ENCODE measurements at regions not wholly inside any gene's neighbourhood (a gene's known extent, or its start where the extent isn't known, plus 50 kb on each side); places are given as distances from the start of the nearest gene placed in this dataset.

GRCh38 chr14:87449016-87449415, 544.0 kb downstream of the GALC start:
- no peaks in the 10 kb centered on the region for H3K36me3 ChIP-seq (replicated peaks in 1 of 2; ENCODE audit: control insufficient read depth in 1 of 2, insufficient read depth in 2 of 2, low read length in 2 of 2)
- FAIRE-seq (no peak), ATAC-seq (no peak), DNase-seq (ENCODE audit: low spot score) (no peak)
- no peaks in the 10 kb centered on the region for H4K20me1 ChIP-seq (ENCODE audit: insufficient read depth, low read length)
- TF ChIP-seq ZBTB44 (CRISPR knock-in tag; IDR thresholded peaks at IDR 0.05), result no peak
- TF ChIP-seq U2AF2 (IDR thresholded peaks at IDR 0.05; ENCODE audit: low read depth, low read length), result no peak
- no peak for TF ChIP-seq ZNF552 (CRISPR knock-in tag; IDR thresholded peaks at IDR 0.05; ENCODE audit: borderline replicate concordance)
- no peak for TF ChIP-seq KMT2A (CRISPR knock-in tag; IDR thresholded peaks at IDR 0.05)
- TF ChIP-seq WIZ (CRISPR knock-in tag; IDR thresholded peaks at IDR 0.05), result no peak
- TF ChIP-seq SNAPC5 (CRISPR knock-in tag; IDR thresholded peaks at IDR 0.05; ENCODE audit: borderline replicate concordance), result no peak
- no peak for TF ChIP-seq PREB (CRISPR knock-in tag; IDR thresholded peaks at IDR 0.05)
- TF ChIP-seq HNRNPH1 (optimal IDR thresholded peaks at IDR 0.05; ENCODE audit: low read depth, low read length), result no peak
- no peak for TF ChIP-seq KLF15 (CRISPR knock-in tag; IDR thresholded peaks at IDR 0.05; ENCODE audit: borderline replicate concordance)
- no peak for TF ChIP-seq ZNF800 (CRISPR knock-in tag; IDR thresholded peaks at IDR 0.05)
- TF ChIP-seq STAT5B (CRISPR knock-in tag; IDR thresholded peaks at IDR 0.05), result no peak
- no peak for TF ChIP-seq KDM3A (CRISPR knock-in tag; IDR thresholded peaks at IDR 0.05; ENCODE audit: low read depth)
- no peak for TF ChIP-seq EZH2 (conservative IDR thresholded peaks at IDR 0.05; ENCODE audit: low read depth, low read length)
- no peak for TF ChIP-seq ZSCAN22 (CRISPR knock-in tag; IDR thresholded peaks at IDR 0.05)
- no peak for TF ChIP-seq ZBTB46 (CRISPR knock-in tag; IDR thresholded peaks at IDR 0.05; ENCODE audit: borderline replicate concordance)
- no peak for TF ChIP-seq CENPX (CRISPR knock-in tag; IDR thresholded peaks at IDR 0.05)
- H3K27ac ChIP-seq (ENCODE audit: extremely low read length, insufficient read depth, low read length), result no peak overlapping the region
- peaks cover 9% of the 10 kb centered on the region; the same call in 1 of the 2 replicates for H3K9me3 ChIP-seq (ENCODE audit: low read length)
- BruUV-seq (replicated peaks), result no TSS peak
- H3K9ac ChIP-seq (ENCODE audit: insufficient read depth, low read depth, low read length), result no peak overlapping the region
- no peaks in the 10 kb centered on the region for H3K4me1 ChIP-seq (ENCODE audit: insufficient read depth, low read length)
- no peak overlapping the region for H2AFZ ChIP-seq (ENCODE audit: low read length)
- no peak overlapping the region for H3K4me3 ChIP-seq (replicated peaks in 1 of 3; ENCODE audit: insufficient read depth in 1 of 3, low read depth in 2 of 3, low read length in 3 of 3)
- intact Hi-C loops (cut with micrococcal nuclease; ENCODE audit: unreplicated experiment), result no loop called here
- CTCF ChIA-PET (ENCODE audit: low intra/inter-chr PET ratio, low total read pairs), result no interaction called here
- no peaks in the 10 kb centered on the region for H3K79me2 ChIP-seq (ENCODE audit: insufficient read depth, low read length)
- no peak overlapping the region for H3K4me2 ChIP-seq (ENCODE audit: low read depth, low read length)
- POLR2A ChIA-PET, result no interaction called here
- no peaks in the 10 kb centered on the region for H3K27me3 ChIP-seq (ENCODE audit: control insufficient read depth in 1 of 2, insufficient read depth in 2 of 2, low read length in 2 of 2)
- in situ Hi-C loops (cut with HindIII; ENCODE audit: extremely low pct_ligation_motif_present, low pct_unique_long_range_greater_than_20kb), result no loop called here
